Muscle of back (tissue), 3 donors: ENCODE measurements at regions not wholly inside any gene's neighbourhood (a gene's known extent, or its start where the extent isn't known, plus 50 kb on each side); places are given as distances from the start of the nearest gene placed in this dataset.
"Not testable (repeated sequence)": the region's sequence is repeated elsewhere in the genome, so short reads cannot be mapped to it uniquely, and the experiment has no call there.

ENCODE experiments used
- DNase-seq, 3 donors: peaks; one replicate each; pipeline versions ENCODE4 v3.0.0 to v3.0.0-alpha.2; 2013

DNA sequence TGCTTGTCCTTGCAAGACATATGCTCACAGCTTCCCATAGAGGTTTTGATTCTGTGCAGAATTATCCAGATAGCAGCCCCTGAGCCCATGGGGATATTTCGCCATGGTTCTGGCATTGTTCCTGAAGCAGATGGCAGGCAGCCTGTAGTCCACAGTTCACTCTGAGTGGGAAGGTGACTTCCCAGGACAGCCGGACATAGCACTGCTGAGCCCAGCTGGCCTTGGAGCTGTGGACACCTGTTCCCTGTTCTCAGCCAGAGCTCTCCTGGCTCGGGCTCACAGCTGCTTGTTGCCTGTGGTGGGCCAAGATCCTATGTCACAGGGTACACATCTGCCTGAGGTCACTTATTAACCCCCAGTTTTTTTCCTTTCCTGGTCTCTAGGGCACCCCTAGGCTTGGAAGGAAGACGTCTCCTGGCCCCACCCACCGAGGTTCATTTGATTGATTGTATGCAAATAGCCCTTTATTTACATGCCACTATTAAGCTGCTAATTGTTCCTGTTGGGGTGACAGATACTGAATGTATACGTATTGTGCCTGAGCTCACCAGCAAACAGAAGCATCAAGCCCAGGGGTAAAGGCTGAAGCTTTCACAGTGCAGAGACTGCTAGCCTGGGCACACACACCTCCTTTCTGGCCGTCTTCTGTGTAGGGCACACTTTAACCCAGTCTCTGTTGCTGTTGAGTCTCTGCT, 96.6 kb upstream of the DMRT1 start:
- peak; percentile 84 to 95 (median 89) for DNase-seq

DNA sequence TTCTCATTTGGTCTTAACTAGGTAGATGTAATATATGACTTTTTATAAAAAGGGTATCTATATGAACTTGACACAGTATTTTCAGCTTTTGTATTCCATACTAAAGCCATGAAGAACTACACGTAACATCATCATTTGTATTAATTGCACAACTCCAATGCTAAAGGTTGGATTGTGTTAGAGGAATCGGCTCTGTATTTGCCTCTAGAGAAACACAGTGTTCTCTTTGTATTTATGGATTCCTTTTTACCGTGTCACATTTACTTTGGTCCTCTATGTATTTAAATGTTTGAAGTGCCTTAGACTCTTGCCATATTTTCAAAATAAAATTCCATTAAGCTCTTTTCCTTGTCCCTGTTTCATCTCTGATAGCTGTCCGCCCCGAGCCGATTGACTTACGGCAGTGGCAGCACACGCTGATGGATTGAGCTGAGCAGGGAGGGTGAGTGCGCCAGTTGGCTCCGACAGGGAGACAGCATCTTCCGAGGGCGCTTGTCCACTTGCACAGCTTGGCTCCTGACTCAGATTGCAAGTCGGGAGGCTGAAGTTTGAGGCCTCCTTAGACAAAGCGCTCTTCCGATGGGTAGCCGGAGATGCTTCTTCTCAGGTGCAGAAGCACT, 95.6 kb upstream of the DMRT1 start:
- DNase-seq: peak in 1 of 3 donors; percentile 61

GRCh38 chr9:746661-747434, 94.6 kb upstream of the DMRT1 start:
- DNase-seq: no peak

DNA sequence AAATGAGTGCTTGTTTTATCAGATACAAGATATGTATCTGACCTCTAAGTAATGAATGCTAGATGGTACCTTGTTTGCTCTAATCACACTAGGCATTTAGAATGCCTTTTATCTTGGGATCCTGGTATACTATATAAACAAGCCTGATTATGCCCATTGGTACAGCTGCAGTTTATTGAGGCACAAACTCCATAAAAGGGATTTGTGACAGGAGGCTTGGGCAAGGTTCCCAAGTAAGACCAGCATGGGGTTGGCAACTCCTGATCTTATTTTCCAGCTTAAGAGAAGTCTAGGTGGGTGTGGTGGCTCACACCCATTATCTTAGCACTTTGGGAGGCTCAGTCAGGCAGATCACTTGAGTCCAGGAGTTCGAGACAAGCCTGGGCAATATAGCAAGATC, 93.9 kb upstream of the DMRT1 start:
- no peak for DNase-seq

DNA sequence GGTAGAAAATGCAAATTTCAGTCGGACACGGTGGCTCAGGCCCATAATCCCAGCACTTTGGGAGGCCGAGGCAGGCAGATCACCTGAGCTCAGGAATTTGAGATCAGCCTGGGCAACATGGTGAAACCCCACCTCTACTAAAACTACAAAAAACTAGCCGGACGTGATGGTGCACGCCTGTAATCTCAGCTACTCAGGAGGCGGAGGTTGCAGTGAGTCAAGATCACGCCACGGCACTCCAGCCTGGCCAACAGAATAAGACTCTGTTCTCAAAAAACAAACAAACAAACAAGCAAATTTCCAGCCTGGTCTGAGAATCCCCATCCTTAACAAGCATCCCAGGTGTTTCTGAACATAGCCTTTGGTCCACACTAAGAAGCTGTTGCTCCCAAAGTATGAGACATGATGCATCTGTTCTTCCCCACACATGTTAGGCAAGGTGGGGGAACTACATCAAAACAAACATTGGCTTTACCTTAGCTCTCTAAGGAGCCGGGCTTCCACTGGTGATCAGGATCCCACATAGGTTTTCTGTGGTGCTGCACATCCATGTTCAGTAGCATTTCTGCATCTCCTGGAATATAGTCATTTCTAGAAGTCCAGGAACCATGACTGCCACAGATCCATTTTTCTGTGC, 92.5 kb upstream of the DMRT1 start:
- no peak for DNase-seq

GRCh38 chr9:749716-750115, 91.8 kb upstream of the DMRT1 start:
- no peak for DNase-seq

DNA sequence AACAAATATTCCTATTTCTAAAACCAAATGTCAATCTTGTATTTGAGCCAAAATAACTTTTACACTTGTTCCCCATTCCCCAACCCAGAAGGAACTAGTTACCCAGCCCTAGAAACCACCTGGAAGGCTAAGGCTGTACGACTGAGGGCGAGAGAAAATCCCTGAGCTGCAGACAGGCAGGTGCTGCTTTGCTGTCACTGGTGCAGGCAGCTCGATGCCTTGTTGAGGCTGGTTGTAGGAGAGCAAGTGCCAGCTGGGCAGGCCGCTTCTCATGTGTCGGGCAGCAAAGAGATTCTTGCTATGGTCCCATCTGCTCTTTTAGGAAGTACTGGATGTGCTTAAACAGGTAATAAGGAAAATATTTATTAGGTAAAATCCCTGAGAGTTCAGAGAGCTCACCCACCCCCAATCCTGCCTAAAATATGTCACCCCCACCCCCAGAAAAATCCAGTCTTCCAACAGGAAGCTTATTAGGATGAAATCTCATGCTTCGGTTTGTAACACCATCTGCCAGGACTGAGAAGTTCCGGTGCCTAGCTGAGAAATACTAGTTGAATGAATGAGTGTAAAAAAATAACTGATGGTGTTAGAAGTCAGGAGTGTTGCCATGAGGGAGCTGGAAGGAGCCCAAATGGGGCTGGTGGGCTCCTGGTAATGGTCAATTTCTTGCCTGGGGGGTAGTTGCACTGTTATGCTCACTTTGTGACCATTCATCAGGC, 91.1 kb upstream of the DMRT1 start:
- no peak for DNase-seq

DNA sequence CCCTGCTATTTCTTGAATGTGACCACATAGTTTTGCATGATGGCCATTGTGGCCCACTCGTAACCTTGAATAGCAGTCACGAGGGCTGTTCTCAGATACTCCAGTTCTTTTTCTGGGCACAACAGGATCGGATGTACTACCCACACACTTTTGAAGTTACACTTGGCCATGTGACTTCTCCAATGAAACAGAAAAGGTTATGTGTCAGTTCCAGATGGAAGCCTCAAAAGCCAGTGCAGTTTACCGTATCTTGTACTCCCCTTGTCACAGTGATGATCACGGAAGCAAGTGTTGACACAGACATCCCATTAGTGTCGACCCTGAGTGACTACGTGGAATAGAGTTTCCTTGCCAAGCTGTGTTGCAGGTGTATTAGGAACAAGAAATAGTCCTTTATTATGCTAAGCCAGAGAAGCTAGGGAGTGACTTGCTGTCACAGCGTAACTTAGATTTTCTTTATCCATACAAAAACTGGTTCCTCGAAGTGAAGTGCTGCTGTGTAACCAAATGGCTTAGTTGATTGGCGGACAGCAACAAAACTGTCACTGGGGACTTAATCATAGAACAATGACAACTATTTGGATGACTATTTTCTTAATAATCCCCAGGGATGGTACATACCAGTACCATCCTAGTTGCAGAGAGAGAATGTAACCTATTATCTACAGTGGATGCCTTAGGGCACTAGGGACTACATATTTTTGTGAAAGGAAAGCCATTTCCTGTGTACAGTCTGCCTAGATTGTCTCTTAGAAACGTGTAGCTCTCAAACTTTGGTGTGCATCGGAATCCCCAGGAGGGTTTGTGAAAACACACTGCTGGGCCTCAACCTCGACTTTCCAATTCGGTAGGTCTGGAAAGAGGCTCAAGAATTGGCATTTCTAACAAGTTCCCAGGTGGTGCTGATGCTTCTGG, 90.1 kb upstream of the DMRT1 start:
- no peak for DNase-seq

DNA sequence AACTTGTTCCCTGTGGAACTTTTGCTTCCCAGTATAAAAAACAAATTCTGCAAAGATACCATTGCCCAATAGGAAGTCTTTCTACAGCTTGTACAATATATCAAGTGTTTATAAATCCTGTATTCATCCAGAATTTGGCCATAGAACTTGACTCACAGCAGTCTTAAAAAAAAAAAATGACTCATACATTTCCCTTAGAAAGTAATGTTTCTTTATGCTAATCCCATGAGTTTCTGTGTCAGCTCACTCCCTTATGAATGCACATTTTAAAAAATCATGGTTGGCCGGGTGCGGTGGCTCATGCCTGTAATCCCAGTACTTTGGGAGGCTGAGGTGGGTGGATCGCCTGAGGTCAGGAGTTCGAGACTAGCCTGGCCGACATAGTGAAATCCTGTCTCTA, 89.3 kb upstream of the DMRT1 start:
- peak in 1 of 3 donors; percentile 77 for DNase-seq

GRCh38 chr9:752681-753200, 88.8 kb upstream of the DMRT1 start:
- no peak for DNase-seq

- not testable (repeated sequence) for DNase-seq
These were observed 87.8 kb upstream of the DMRT1 start for GRCh38 chr9:753734-754133.

DNA sequence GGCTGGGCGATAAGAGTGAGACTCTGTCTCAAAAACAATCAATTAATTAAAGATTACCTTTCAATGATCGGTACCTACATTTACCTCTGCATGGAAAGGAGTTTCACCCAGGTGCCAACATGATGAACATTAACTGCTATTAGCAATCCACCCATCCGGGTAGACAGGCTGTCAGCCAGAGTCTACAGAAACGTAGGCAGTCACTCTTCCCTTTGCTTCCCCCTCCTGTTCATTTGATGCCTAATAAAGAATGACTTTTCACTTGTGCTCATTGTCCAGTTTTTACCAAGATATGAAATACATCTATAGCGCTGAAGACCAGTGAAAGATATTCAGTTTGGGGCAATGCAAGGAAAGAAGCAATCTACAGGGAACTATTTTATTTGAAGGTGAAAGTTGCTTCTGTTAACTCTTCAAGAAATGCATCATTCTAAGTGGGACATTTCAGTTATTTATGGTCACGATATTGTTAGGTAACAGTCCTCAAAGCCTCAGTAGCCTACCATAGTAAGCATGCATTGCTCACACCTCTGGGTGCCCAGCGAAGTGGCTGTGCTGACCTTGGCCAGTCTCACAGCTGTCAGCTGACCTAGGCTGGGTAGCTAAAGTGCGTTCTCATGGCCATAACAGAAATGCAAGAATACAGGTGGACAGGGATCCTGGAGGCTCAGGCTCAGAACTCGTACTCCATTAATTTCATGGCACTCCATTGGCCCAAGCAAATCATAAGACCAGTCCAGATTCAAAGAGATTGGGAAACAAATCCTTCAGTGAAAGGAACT, 87.2 kb upstream of the DMRT1 start:
- no peak for DNase-seq

DNA sequence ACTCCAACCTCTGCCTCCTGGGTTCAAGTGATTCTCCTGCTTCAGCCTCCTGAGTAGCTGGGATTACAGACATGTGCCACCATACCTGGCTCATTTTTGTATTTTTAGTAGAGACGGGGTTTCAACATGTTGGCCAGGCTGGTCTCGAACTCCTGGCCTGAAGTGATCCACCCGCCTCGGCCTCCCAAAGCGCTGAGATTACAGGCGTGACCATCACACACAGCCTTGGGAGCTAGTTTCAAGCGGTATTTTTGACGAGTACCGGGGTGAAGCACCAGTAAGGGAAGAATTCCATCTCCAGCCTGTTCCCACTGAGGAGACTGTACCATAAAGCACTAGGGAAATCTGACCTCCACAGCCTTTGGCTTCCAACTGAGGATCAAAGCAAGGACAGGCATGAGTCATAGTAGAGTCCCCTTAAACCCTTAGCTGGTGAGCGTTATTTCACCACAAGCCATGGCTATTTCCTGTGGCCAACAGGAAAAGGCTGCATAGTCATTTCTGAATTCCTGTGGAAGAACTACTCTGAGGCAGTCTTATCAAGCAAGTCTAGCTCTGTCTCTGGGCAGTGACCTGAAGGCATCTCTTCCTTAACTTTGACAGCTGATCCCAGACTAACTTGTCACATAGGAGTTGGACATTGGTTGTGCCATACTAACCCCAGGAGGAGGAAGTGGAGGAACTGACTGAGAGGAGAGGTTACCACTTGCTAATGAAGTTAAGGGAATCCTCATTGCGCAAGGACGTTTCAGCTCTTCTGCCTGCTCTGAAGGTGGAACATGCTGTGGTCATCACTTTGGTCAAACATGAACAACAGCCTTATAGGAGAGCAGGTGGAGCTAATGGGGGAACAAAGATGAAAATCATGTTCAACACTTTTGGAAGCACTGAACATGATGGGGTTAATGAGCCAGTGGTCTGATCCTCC, 85.8 kb upstream of the DMRT1 start:
- DNase-seq: peak in 1 of 3 donors; percentile 72

DNA sequence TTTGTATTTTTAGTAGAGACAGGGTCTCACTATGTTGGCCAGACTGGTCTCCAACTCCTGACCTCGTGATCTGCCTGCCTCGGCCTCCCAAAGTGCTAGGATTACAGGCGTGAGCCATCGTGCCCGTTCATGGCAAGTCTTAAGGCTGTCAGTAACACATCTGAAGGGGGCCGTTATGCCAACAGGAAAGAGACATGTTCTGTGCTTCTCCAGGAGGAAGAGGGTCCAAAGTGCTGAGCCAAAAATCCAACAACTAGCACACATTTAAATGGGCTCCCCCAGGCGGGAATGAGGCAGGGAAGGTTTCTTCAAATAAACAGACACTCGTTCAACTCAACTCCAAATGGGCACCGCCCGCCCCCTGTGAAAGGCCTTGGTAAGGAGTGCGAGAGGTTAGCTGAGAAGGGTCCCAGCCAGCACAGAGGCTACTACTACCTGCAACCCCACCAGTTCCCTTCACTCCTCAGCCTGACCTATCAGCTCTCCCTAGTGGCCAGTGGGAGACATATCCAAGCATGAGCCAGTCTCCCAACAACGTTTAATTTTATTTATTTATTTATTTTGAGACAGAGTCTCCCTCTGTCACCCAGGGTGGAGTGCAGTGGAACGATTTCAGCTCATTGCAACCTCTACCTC, 84.1 kb upstream of the DMRT1 start:
- no peak for DNase-seq

- DNase-seq: no peak
These were observed 83.4 kb upstream of the DMRT1 start for GRCh38 chr9:758146-758545.

DNA sequence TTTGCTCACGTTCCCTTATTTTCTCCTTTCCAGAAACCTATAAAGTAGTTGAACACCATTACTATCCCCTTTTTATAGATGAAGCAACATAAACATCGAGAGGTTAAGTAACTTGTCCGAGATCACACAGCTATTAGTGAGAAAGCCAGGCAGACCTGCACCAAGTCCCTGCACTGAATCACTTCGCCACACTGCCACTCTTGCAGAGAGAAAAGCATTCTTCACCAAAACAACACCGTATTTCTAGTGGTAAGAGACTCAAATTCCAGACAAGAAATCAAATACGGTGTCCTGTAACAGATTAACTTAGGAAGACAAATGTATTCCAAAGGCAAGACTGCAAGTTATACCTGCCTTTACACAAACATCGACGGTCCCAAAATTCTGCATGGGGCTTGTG, 82.0 kb upstream of the DMRT1 start:
- DNase-seq: no peak

- no peak for DNase-seq
These were observed 81.3 kb upstream of the DMRT1 start for GRCh38 chr9:759983-760736.
